Muscle of leg (tissue), 3 donors: ENCODE measurements at regions not wholly inside any gene's neighbourhood (a gene's known extent, or its start where the extent isn't known, plus 50 kb on each side); places are given as distances from the start of the nearest gene placed in this dataset.

Experiments
- DNase-seq: peaks from one replicate; pipeline ENCODE4 v3.0.0; 2013
- H3K27ac ChIP-seq: one replicate; pipeline ENCODE4 v1.5.1; 2013; ENCODE audit warnings: mild to moderate bottlenecking, low read length, control low read depth
- H3K27me3 ChIP-seq: one replicate; pipeline ENCODE4 v1.6.1; 2013; ENCODE audit warnings: low read length; ENCODE audit not compliant: control insufficient read depth, insufficient read depth
- H3K36me3 ChIP-seq: one replicate; pipeline ENCODE4 v1.6.1; 2013; ENCODE audit warnings: low read length; ENCODE audit not compliant: control insufficient read depth, insufficient read depth
- H3K4me1 ChIP-seq: one replicate; pipeline ENCODE4 v1.6.1; 2013; ENCODE audit warnings: low read length; ENCODE audit not compliant: control insufficient read depth, insufficient read depth
- H3K4me3 ChIP-seq: one replicate; pipeline ENCODE4 v1.5.1; 2013; ENCODE audit warnings: low read length, control low read depth
- H3K9me3 ChIP-seq: replicated peaks from 2 replicates; pipeline ENCODE4 v1.6.1; 2013; ENCODE audit warnings: low read depth, low read length; ENCODE audit not compliant: control insufficient read depth
- WGBS: methylation state at CpG from one replicate; pipeline ENCODE4 v1.1.5; 2013; ENCODE audit warnings: missing lambda C conversion rate; ENCODE audit not compliant: insufficient coverage; 5-methylcytosine and 5-hydroxymethylcytosine counted together

DNA sequence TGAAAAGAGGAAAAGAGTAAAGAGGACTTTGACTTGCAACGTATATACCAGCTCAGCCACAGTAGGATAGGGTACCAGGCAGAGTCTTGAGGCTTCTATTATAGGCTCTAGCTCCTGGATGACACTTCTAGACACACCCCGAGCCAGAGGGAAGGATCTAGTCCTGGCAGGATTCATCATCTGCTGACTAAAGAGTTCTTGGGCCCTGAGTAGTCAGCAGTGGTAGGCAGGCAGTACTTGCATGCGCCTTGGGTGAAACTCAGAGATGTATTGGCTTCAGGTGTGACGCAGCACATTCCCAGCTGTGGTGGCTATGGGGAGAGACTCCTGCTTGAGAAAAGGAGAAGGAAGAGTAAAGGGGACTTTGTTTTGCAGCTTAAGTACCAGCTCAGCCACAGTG lies 162.3 kb upstream of the APP start:
- Histone ChIP-seq H3K4me1 (no peaks in the 10 kb centered on the region), H3K9me3 (no peaks in the 10 kb centered on the region), H3K27ac (no peak overlapping the region), H3K27me3 (no peaks in the 10 kb centered on the region), H3K36me3 (no peaks in the 10 kb centered on the region), H3K4me3 (no peak overlapping the region)
- DNase-seq: no peak
- WGBS: 100% methylated on average over 2 of the region's 4 CpGs

- Histone ChIP-seq H3K27me3 (no peaks in the 10 kb centered on the region), H3K27ac (no peak overlapping the region), H3K36me3 (no peaks in the 10 kb centered on the region), H3K9me3 (no peaks in the 10 kb centered on the region), H3K4me1 (no peaks in the 10 kb centered on the region), H3K4me3 (no peak overlapping the region)
- DNase-seq: no peak
- WGBS: no CpG with 5 or more reads among the region's 1 CpG
These were observed 160.8 kb upstream of the APP start for GRCh38 chr21:26331205-26331980.

GRCh38 chr21:26320596-26320995 lies 150.0 kb upstream of the APP start:
- Histone ChIP-seq H3K4me1 (peaks cover 2% of the 10 kb centered on the region), H3K36me3 (no peaks in the 10 kb centered on the region), H3K9me3 (no peaks in the 10 kb centered on the region), H3K27ac (peak overlapping the region; percentile 45), H3K4me3 (no peak overlapping the region), H3K27me3 (no peaks in the 10 kb centered on the region)
- 40% methylated on average over 2 of the region's 3 CpGs for WGBS
- peak; percentile 94 for DNase-seq

DNA sequence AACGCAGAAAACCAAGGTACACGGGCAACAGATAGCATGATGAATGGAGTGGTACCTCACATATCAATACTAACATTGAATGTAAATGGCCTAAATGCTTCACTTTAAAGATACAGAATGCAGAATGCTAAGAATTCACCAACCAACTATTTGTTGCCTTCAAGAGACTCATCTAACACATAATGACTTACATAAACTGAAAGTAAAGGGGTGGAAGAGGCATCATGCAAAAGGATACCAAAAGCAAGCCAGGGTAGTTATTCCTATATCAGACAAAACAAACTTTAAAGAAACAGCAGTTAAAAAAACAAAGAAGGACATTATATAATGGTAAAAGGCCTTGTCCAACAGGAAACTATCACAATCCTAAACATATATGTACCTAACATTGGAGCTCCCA lies 137.1 kb upstream of the APP start:
- no peaks in the 10 kb centered on the region for H3K36me3 ChIP-seq
- H3K27me3 ChIP-seq: no peaks in the 10 kb centered on the region
- no peak overlapping the region for H3K4me3 ChIP-seq
- H3K27ac ChIP-seq: no peak overlapping the region
- H3K4me1 ChIP-seq: no peaks in the 10 kb centered on the region
- DNase-seq: no peak
- peaks cover 3% of the 10 kb centered on the region for H3K9me3 ChIP-seq
- WGBS: no CpG with 5 or more reads among the region's 2 CpGs

DNA sequence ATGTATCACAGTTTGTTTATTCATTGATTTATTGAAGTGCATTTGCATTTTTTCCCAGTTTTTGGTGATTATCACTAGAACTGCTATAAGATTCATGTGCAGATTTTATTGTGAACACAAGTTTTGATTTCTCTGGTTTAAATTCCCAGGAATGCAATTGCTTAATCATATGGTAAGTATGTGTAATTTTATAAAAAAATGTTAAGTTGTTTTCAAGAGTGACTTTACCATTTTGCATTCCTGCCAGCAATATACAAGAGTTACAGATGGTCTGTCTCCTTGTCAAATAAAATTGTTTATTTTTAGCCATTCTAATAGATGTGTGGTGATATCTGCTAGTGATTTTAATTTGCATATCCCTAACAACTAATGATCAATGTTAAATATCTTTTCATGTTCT lies 127.3 kb upstream of the APP start:
- no peak for DNase-seq
- Histone ChIP-seq H3K9me3 (no peaks in the 10 kb centered on the region), H3K4me3 (no peak overlapping the region), H3K36me3 (no peaks in the 10 kb centered on the region), H3K27me3 (no peaks in the 10 kb centered on the region), H3K27ac (no peak overlapping the region), H3K4me1 (no peaks in the 10 kb centered on the region)

DNA sequence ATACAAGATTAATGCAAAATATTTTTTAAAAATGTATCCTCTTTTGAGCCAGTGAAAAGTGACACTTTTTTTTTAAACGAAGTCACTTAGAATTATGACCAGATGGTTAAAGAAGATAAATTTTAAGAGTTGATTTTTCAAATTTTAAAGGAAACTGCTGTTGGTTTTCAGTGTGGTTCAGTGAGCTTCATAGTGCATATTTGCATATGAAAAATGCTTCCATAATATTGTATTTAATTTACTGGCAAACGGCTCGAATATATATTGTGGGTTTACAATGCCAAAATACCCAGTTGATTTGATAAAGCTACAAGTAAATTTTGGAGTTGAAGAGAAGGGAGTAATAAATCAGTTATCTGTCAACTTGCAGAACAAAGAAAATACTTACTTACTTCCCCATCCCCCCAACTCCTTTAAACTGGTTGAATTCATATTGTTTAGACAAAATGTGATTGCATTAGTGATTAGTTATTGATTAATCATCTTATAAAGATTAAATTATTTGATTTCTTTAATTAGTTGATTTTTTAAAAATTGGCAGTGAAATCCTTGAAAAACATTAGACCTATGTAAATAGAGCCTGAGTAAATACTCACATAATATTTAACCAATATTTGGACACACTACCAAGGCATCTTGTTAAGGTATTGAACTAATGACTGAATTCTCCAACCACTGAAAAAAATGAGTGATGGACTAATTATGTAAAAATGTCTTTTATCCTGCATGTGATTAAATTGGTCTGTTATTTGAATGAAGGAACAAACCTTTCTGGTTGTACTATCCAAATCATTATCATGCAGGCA lies 122.8 kb upstream of the APP start:
- H3K27ac ChIP-seq: no peak overlapping the region
- H3K36me3 ChIP-seq: no peaks in the 10 kb centered on the region
- no peaks in the 10 kb centered on the region for H3K9me3 ChIP-seq
- DNase-seq: no peak
- no peaks in the 10 kb centered on the region for H3K27me3 ChIP-seq
- H3K4me1 ChIP-seq: no peaks in the 10 kb centered on the region
- H3K4me3 ChIP-seq: no peak overlapping the region
- no CpG with 5 or more reads among the region's 3 CpGs for WGBS

GRCh38 chr21:26288026-26288425 lies 117.5 kb upstream of the APP start:
- Histone ChIP-seq H3K4me3 (no peak overlapping the region), H3K27ac (no peak overlapping the region), H3K27me3 (no peaks in the 10 kb centered on the region), H3K36me3 (no peaks in the 10 kb centered on the region), H3K4me1 (no peaks in the 10 kb centered on the region), H3K9me3 (no peaks in the 10 kb centered on the region)
- WGBS: no CpG with 5 or more reads among the region's 1 CpG
- no peak for DNase-seq

DNA sequence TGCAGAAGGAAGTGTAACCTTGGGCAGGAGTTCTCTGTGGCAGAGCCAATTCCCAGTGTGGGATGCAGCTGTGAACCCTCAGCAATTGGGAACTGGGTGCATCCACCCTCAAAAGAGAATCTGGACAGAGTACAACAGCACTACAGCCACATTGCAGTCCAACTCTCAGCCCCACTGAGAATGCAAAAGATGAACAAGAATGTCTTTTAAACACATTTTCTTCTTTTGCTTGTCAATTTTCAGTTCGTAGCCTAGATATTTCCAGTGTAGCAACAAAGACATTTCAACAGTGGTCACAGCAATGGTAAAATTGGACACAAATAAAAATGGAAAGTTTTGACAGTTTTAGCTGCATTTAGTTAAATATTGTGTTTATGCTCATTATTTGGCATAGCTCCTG lies 114.0 kb upstream of the APP start:
- Histone ChIP-seq H3K4me1 (peaks cover 7% of the 10 kb centered on the region), H3K9me3 (no peaks in the 10 kb centered on the region), H3K27ac (no peak overlapping the region), H3K4me3 (no peak overlapping the region), H3K27me3 (no peaks in the 10 kb centered on the region), H3K36me3 (no peaks in the 10 kb centered on the region)
- WGBS: no CpG with 5 or more reads among the region's 1 CpG
- DNase-seq: peak; percentile 57

GRCh38 chr21:26282058-26282457 lies 111.5 kb upstream of the APP start:
- no CpG with 5 or more reads among the region's 4 CpGs for WGBS
- Histone ChIP-seq H3K27me3 (no peaks in the 10 kb centered on the region), H3K27ac (no peak overlapping the region), H3K4me3 (no peak overlapping the region), H3K9me3 (no peaks in the 10 kb centered on the region), H3K36me3 (no peaks in the 10 kb centered on the region), H3K4me1 (peaks cover 7% of the 10 kb centered on the region)
- DNase-seq: peak; percentile 4

GRCh38 chr21:26281506-26281905 lies 110.9 kb upstream of the APP start:
- peak; percentile 16 for DNase-seq
- peaks cover 7% of the 10 kb centered on the region for H3K4me1 ChIP-seq
- WGBS: no CpG with 5 or more reads among the region's 2 CpGs
- H3K9me3 ChIP-seq: no peaks in the 10 kb centered on the region
- H3K36me3 ChIP-seq: no peaks in the 10 kb centered on the region
- H3K27me3 ChIP-seq: no peaks in the 10 kb centered on the region
- no peak overlapping the region for H3K27ac ChIP-seq
- H3K4me3 ChIP-seq: no peak overlapping the region
